ENCODE measurements at regions not wholly inside any gene's neighbourhood (a gene's known extent, or its start where the extent isn't known, plus 50 kb on each side); places are given as distances from the start of the nearest gene placed in this dataset.
A peak's percentile ranks its signal among the peaks of the same experiment; 100 is the strongest.

DNA sequence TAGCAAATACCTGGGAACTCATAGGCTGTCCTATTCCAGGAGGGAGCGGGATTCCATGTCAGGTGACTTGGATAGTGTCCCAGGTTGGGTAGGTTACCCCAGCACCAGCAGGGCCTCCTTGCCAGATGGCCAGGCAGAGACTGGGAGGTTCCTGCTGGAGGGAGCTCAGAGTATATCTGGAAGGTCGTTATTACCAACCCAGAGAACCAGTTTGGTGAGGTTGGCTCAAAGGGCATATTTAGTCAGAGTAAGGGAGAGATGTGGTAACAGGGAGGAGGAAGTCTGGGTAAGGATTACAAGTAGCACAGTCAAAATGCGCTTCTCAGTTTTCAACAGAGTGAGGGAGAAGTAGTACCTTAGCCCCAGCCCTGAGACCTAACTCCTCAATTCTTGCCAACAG lies 53.3 kb upstream of the LNX1 start:
- TF ChIP-seq, protein P1, sequence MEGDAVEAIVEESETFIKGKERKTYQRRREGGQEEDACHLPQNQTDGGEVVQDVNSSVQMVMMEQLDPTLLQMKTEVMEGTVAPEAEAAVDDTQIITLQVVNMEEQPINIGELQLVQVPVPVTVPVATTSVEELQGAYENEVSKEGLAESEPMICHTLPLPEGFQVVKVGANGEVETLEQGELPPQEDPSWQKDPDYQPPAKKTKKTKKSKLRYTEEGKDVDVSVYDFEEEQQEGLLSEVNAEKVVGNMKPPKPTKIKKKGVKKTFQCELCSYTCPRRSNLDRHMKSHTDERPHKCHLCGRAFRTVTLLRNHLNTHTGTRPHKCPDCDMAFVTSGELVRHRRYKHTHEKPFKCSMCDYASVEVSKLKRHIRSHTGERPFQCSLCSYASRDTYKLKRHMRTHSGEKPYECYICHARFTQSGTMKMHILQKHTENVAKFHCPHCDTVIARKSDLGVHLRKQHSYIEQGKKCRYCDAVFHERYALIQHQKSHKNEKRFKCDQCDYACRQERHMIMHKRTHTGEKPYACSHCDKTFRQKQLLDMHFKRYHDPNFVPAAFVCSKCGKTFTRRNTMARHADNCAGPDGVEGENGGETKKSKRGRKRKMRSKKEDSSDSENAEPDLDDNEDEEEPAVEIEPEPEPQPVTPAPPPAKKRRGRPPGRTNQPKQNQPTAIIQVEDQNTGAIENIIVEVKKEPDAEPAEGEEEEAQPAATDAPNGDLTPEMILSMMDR (IDR thresholded peaks at IDR 0.05; ENCODE audit: insufficient read depth, low read depth, low read length, missing control alignments) = no peak
- peak; percentile 94 for DNase-seq (ENCODE audit: low read depth)
- no peak overlapping the region for H3K4me3 ChIP-seq (ENCODE audit: low read length)
